MM.1S (cell line): ENCODE measurements at regions not wholly inside any gene's neighbourhood (a gene's known extent, or its start where the extent isn't known, plus 50 kb on each side); places are given as distances from the start of the nearest gene placed in this dataset.

Experiments used
- DNase-seq: peaks from one replicate; pipeline ENCODE4 v3.0.0-alpha.2; 2015
- H2AFZ ChIP-seq: fragments of 300-600 bp; sonication (generic); 2 replicates; pipeline ENCODE4 v1.6.0; 2016; ENCODE audit warnings: antibody characterized with exemption, low read length
- H3F3A ChIP-seq: fragments of 300-600 bp; sonication (generic); 2 replicates; pipeline ENCODE4 v1.6.1; 2016; ENCODE audit warnings: mild to moderate bottlenecking, antibody characterized with exemption, low read length, moderate library complexity, mixed read lengths; ENCODE audit not compliant: insufficient read depth
- H3K27ac ChIP-seq: fragments of 300-600 bp; sonication (generic); 2 replicates; pipeline ENCODE4 v1.5.1; 2016; ENCODE audit warnings: mild to moderate bottlenecking, low read length
- H3K27me3 ChIP-seq: fragments of 300-600 bp; sonication (generic); replicated peaks from 2 replicates; pipeline ENCODE4 v1.6.0; 2016; ENCODE audit warnings: low read length; ENCODE audit not compliant: insufficient read depth
- H3K36me3 ChIP-seq: fragments of 300-600 bp; sonication (generic); replicated peaks from 2 replicates; pipeline ENCODE4 v1.6.1; 2016; ENCODE audit warnings: mild to moderate bottlenecking, low read length, mixed read lengths; ENCODE audit not compliant: insufficient read depth
- H3K4me1 ChIP-seq: fragments of 300-600 bp; sonication (generic); 2 replicates; pipeline ENCODE4 v1.6.1; 2016; ENCODE audit warnings: low read length, mixed read lengths
- H3K4me2 ChIP-seq: fragments of 300-600 bp; sonication (generic); 2 replicates; pipeline ENCODE4 v1.6.0; 2016; ENCODE audit warnings: low read depth, low read length
- H3K4me3 ChIP-seq: fragments of 300-600 bp; sonication (generic); 2 replicates; pipeline ENCODE4 v1.5.1; 2016; ENCODE audit warnings: low read length, mixed read lengths
- H3K79me2 ChIP-seq: fragments of 300-600 bp; sonication (generic); 2 replicates; pipeline ENCODE4 v1.6.1; 2016; ENCODE audit warnings: mixed run types, low read length, mixed read lengths
- H3K9ac ChIP-seq: fragments of 300-600 bp; sonication (generic); 2 replicates; pipeline ENCODE4 v1.6.1; 2016; ENCODE audit warnings: low read length, mixed read lengths
- H3K9me2 ChIP-seq: fragments of 300-600 bp; sonication (generic); replicated peaks from 2 replicates; pipeline ENCODE4 v1.6.1; 2016; ENCODE audit warnings: mild to moderate bottlenecking, low read length, mixed read lengths; ENCODE audit not compliant: insufficient read depth
- H3K9me3 ChIP-seq: fragments of 300-600 bp; sonication (generic); replicated peaks from 2 replicates; pipeline ENCODE4 v1.6.1; 2016; ENCODE audit warnings: mild to moderate bottlenecking, low read length, mixed read lengths; ENCODE audit not compliant: insufficient read depth
- H4K20me1 ChIP-seq: fragments of 300-600 bp; sonication (generic); 2 replicates; pipeline ENCODE4 v1.6.1; 2016; ENCODE audit warnings: mild to moderate bottlenecking, low read length, moderate library complexity, mixed read lengths; ENCODE audit not compliant: insufficient read depth
- CTCF ChIP-seq: fragments of 300-600 bp; sonication (generic); IDR thresholded peaks from 2 replicates; pipeline ENCODE4 v1.5.1; 2016; ENCODE audit warnings: antibody characterized with exemption, low read length, mixed read lengths
- EZH2 ChIP-seq: fragments of 300-600 bp; sonication (generic); optimal IDR thresholded peaks from 2 replicates; pipeline ENCODE3; 2017; ENCODE audit warnings: low read depth, mild to moderate bottlenecking, antibody characterized with exemption, low read length, mixed read lengths
- EZH2phosphoT487 ChIP-seq: fragments of 300-600 bp; sonication (generic); IDR thresholded peaks from 2 replicates; pipeline ENCODE4 v1.6.1; 2018; ENCODE audit warnings: antibody characterized with exemption, low read length

- DNase-seq: no peak
- no peak overlapping the region for H3K4me3 ChIP-seq
- H3K27ac ChIP-seq: no peak overlapping the region
- H3K9me2 ChIP-seq: no peaks in the 10 kb centered on the region
- H2AFZ ChIP-seq: no peak overlapping the region
- no peak overlapping the region for H3K9ac ChIP-seq
- no peaks in the 10 kb centered on the region for H3F3A ChIP-seq
- no peaks in the 10 kb centered on the region for H3K36me3 ChIP-seq
- TF ChIP-seq EZH2phosphoT487 (no peak), EZH2 (no peak), CTCF (no peak)
- H3K4me2 ChIP-seq: no peak overlapping the region
- no peaks in the 10 kb centered on the region for H3K27me3 ChIP-seq
- H4K20me1 ChIP-seq: no peaks in the 10 kb centered on the region
- H3K79me2 ChIP-seq: no peaks in the 10 kb centered on the region
- H3K4me1 ChIP-seq: no peaks in the 10 kb centered on the region
- H3K9me3 ChIP-seq: no peaks in the 10 kb centered on the region
Observed at GRCh38 chr2:224163566-224164307, 124.7 kb upstream of the SERPINE2 start.

DNA sequence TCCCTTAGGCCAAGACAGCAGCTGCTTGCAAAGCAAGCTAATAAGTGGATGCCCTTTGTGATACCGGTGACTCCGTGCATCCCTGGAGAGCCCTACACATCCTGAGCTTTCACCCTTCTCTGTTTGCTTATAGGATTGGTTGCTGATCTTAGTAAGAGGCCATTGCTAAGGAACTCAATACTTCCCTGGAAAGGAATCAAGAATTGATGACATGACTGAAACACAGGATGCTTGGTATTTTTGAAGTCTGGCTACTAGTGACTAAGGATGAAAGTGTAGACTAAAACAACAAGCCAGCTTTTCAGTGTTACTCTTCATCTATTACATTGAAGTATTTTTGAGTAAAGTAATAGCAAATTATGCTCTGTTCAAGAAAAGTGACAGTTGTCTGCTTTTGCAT is 123.0 kb upstream of the SERPINE2 start:
- no peak overlapping the region for H3K27ac ChIP-seq
- H3K79me2 ChIP-seq: no peaks in the 10 kb centered on the region
- no peak overlapping the region for H2AFZ ChIP-seq
- no peak overlapping the region for H3K4me2 ChIP-seq
- H4K20me1 ChIP-seq: no peaks in the 10 kb centered on the region
- no peaks in the 10 kb centered on the region for H3K27me3 ChIP-seq
- H3K9me2 ChIP-seq: no peaks in the 10 kb centered on the region
- no peak overlapping the region for H3K4me3 ChIP-seq
- DNase-seq: no peak
- H3K4me1 ChIP-seq: no peaks in the 10 kb centered on the region
- TF ChIP-seq EZH2 (no peak), EZH2phosphoT487 (no peak), CTCF (no peak)
- no peaks in the 10 kb centered on the region for H3K9me3 ChIP-seq
- H3K9ac ChIP-seq: no peak overlapping the region
- no peaks in the 10 kb centered on the region for H3K36me3 ChIP-seq
- no peaks in the 10 kb centered on the region for H3F3A ChIP-seq

- Histone ChIP-seq H3K27ac (no peak overlapping the region), H3K9me2 (no peaks in the 10 kb centered on the region), H3K36me3 (no peaks in the 10 kb centered on the region), H3K27me3 (no peaks in the 10 kb centered on the region), H3K4me2 (no peak overlapping the region), H3K4me1 (no peaks in the 10 kb centered on the region), H3K9ac (no peak overlapping the region), H2AFZ (no peak overlapping the region), H4K20me1 (no peaks in the 10 kb centered on the region), H3F3A (no peaks in the 10 kb centered on the region), H3K9me3 (no peaks in the 10 kb centered on the region), H3K4me3 (no peak overlapping the region), H3K79me2 (no peaks in the 10 kb centered on the region)
- no peak for TF ChIP-seq EZH2
- no peak for TF ChIP-seq EZH2phosphoT487
- no peak for TF ChIP-seq CTCF
- DNase-seq: no peak
Observed at GRCh38 chr2:224161712-224162111, 122.6 kb upstream of the SERPINE2 start.
